Non-pigmented ciliary epithelial cell (primary cell): ENCODE measurements at regions not wholly inside any gene's neighbourhood (a gene's known extent, or its start where the extent isn't known, plus 50 kb on each side); places are given as distances from the start of the nearest gene placed in this dataset.
A peak's percentile ranks its signal among the peaks of the same experiment; 100 is the strongest.
"Not testable (repeated sequence)": the region's sequence is repeated elsewhere in the genome, so short reads cannot be mapped to it uniquely, and the experiment has no call there.

Experiments used
- DNase-seq: peaks from one replicate; pipeline ENCODE4 v3.0.0-alpha.2; 2010; ENCODE audit warnings: low read depth

GRCh38 chr17:71546419-71546818 lies 574.4 kb upstream of the SOX9 start:
- no peak for DNase-seq

GRCh38 chr17:71547904-71548303 lies 572.9 kb upstream of the SOX9 start:
- no peak for DNase-seq

GRCh38 chr17:71548540-71549190 lies 572.2 kb upstream of the SOX9 start:
- DNase-seq: no peak

- DNase-seq: no peak
These were observed 570.1 kb upstream of the SOX9 start for GRCh38 chr17:71550675-71551074.

- DNase-seq: no peak
These were observed 567.4 kb upstream of the SOX9 start for GRCh38 chr17:71553381-71553780.

- DNase-seq: no peak
These were observed 561.9 kb upstream of the SOX9 start for GRCh38 chr17:71558901-71559300.

GRCh38 chr17:71572343-71572742 lies 548.5 kb upstream of the SOX9 start:
- no peak for DNase-seq

- DNase-seq: no peak
These were observed 542.4 kb upstream of the SOX9 start for GRCh38 chr17:71578446-71578845.

GRCh38 chr17:71580220-71580619 lies 540.6 kb upstream of the SOX9 start:
- DNase-seq: no peak

GRCh38 chr17:71585540-71585939 lies 535.3 kb upstream of the SOX9 start:
- no peak for DNase-seq

- no peak for DNase-seq
These were observed 528.4 kb upstream of the SOX9 start for GRCh38 chr17:71592431-71592830.

- no peak for DNase-seq
These were observed 527.7 kb upstream of the SOX9 start for GRCh38 chr17:71593078-71593477.

GRCh38 chr17:71599583-71599982 lies 521.2 kb upstream of the SOX9 start:
- not testable (repeated sequence) for DNase-seq

- DNase-seq: no peak
These were observed 520.6 kb upstream of the SOX9 start for GRCh38 chr17:71600137-71600789.

- no peak for DNase-seq
These were observed 518.8 kb upstream of the SOX9 start for GRCh38 chr17:71601894-71602504.

GRCh38 chr17:71613996-71614395 lies 506.8 kb upstream of the SOX9 start:
- DNase-seq: no peak

- no peak for DNase-seq
These were observed 505.0 kb upstream of the SOX9 start for GRCh38 chr17:71615820-71616219.

GRCh38 chr17:71617767-71618166 lies 503.1 kb upstream of the SOX9 start:
- DNase-seq: not testable (repeated sequence)

GRCh38 chr17:71625330-71625729 lies 495.5 kb upstream of the SOX9 start:
- DNase-seq: no peak

GRCh38 chr17:71628306-71628705 lies 492.5 kb upstream of the SOX9 start:
- DNase-seq: no peak

GRCh38 chr17:71631483-71631882 lies 489.3 kb upstream of the SOX9 start:
- no peak for DNase-seq

GRCh38 chr17:71632328-71632727 lies 488.5 kb upstream of the SOX9 start:
- no peak for DNase-seq

- peak; percentile 80 for DNase-seq
These were observed 487.4 kb upstream of the SOX9 start for GRCh38 chr17:71633391-71633849.
